Astrocyte (in vitro differentiated cells and primary cell): ENCODE measurements at regions not wholly inside any gene's neighbourhood (a gene's known extent, or its start where the extent isn't known, plus 50 kb on each side); places are given as distances from the start of the nearest gene placed in this dataset.
"Not testable (repeated sequence)": the region's sequence is repeated elsewhere in the genome, so short reads cannot be mapped to it uniquely, and the experiment has no call there.

Source experiments
- DNase-seq: peaks from one replicate; pipeline ENCODE4 v3.0.0-alpha.2; 2010; ENCODE audit warnings: low read depth
- FAIRE-seq: peaks from 2 replicates; lab custom pipeline; 2011; peaks lifted over from hg19 to GRCh38; lab: Jason Lieb, UNC
- H2AFZ ChIP-seq: 2 replicates; pipeline ENCODE4 v1.6.0; 2012; ENCODE audit warnings: low read depth, low read length, inconsistent platforms
- H3K27ac ChIP-seq: 2 replicates; pipeline ENCODE4 v1.5.1; 2011; ENCODE audit warnings: low read depth, low read length, inconsistent platforms
- H3K27me3 ChIP-seq: 2 replicates; pipeline ENCODE4 v1.6.0; 2011; ENCODE audit warnings: low read length, inconsistent platforms; ENCODE audit not compliant: insufficient read depth
- H3K36me3 ChIP-seq: 2 replicates; pipeline ENCODE4 v1.5.1; 2011; ENCODE audit warnings: low read length, inconsistent platforms; ENCODE audit not compliant: insufficient read depth
- H3K4me1 ChIP-seq: 2 replicates; pipeline ENCODE4 v1.5.1; 2011; ENCODE audit warnings: low read length, inconsistent platforms; ENCODE audit not compliant: insufficient read depth
- H3K4me2 ChIP-seq: 2 replicates; pipeline ENCODE4 v1.6.0; 2012; ENCODE audit warnings: low read length, inconsistent platforms
- H3K4me3 ChIP-seq: 2 replicates; pipeline ENCODE4 v1.5.1; 2011; ENCODE audit warnings: low read depth, mild to moderate bottlenecking, low read length, inconsistent platforms; ENCODE audit not compliant: insufficient read depth
- H3K79me2 ChIP-seq: 2 replicates; pipeline ENCODE4 v1.6.0; 2012; ENCODE audit warnings: mild to moderate bottlenecking, low read length, inconsistent platforms; ENCODE audit not compliant: insufficient read depth
- H3K9ac ChIP-seq: 2 replicates; pipeline ENCODE4 v1.6.0; 2012; ENCODE audit warnings: mild to moderate bottlenecking, low read length, inconsistent platforms
- H3K9me3 ChIP-seq: 2 replicates; pipeline ENCODE4 v1.5.1; 2012; ENCODE audit warnings: low read depth, mild to moderate bottlenecking, low read length, inconsistent platforms; ENCODE audit not compliant: insufficient read depth
- H4K20me1 ChIP-seq: 2 replicates; pipeline ENCODE4 v1.6.0; 2012; ENCODE audit warnings: low read length, inconsistent platforms; ENCODE audit not compliant: insufficient read depth
- H3K27ac Mint-ChIP-seq: one replicate; pipeline ENCODE4 v1.8.0; 2021; ENCODE audit warnings: mild to moderate bottlenecking, mixed read lengths; ENCODE audit not compliant: unreplicated experiment
- H3K27me3 Mint-ChIP-seq: one replicate; pipeline ENCODE4 v1.8.0; 2021; ENCODE audit warnings: low read depth, mixed read lengths; ENCODE audit not compliant: unreplicated experiment
- H3K36me3 Mint-ChIP-seq: one replicate; pipeline ENCODE4 v1.8.0; 2021; ENCODE audit warnings: low read depth, mixed read lengths; ENCODE audit not compliant: unreplicated experiment
- H3K4me1 Mint-ChIP-seq: one replicate; pipeline ENCODE4 v1.8.0; 2021; ENCODE audit warnings: low read depth, mixed read lengths; ENCODE audit not compliant: unreplicated experiment
- H3K4me3 Mint-ChIP-seq: one replicate; pipeline ENCODE4 v1.8.0; 2021; ENCODE audit warnings: mild to moderate bottlenecking, moderate library complexity, mixed read lengths; ENCODE audit not compliant: unreplicated experiment
- H3K9me3 Mint-ChIP-seq: one replicate; pipeline ENCODE4 v1.8.0; 2021; ENCODE audit warnings: mild to moderate bottlenecking, mixed read lengths; ENCODE audit not compliant: unreplicated experiment
- CTCF ChIP-seq: IDR thresholded peaks from 2 replicates; pipeline ENCODE4 v1.5.1; 2011; ENCODE audit warnings: low read depth, mild to moderate bottlenecking, inconsistent platforms, low read length, moderate library complexity; ENCODE audit not compliant: insufficient read depth
- EZH2 ChIP-seq: IDR thresholded peaks from 2 replicates; pipeline ENCODE4 v1.6.1; 2012; ENCODE audit warnings: mild to moderate bottlenecking, low read length, inconsistent platforms; ENCODE audit not compliant: insufficient read depth

GRCh38 chr15:89019436-89019835, 68.8 kb upstream of the ABHD2 start:
- DNase-seq (no peak), FAIRE-seq (no peak)
- Histone ChIP-seq H3K36me3 (no peaks in the 10 kb centered on the region), H3K4me3 (no peak overlapping the region), H3K9ac (no peak overlapping the region), H3K27me3 (peaks cover 2% of the 10 kb centered on the region), H3K27ac (no peak overlapping the region), H3K4me1 (peaks cover 13% of the 10 kb centered on the region), H2AFZ (no peak overlapping the region), H4K20me1 (no peaks in the 10 kb centered on the region), H3K4me2 (no peak overlapping the region), H3K9me3 (no peaks in the 10 kb centered on the region), H3K79me2 (no peaks in the 10 kb centered on the region)
- Mint-ChIP-seq H3K4me1 (peaks cover 11% of the 10 kb centered on the region), H3K9me3 (no peaks in the 10 kb centered on the region), H3K4me3 (no peak overlapping the region), H3K27me3 (peaks cover 3% of the 10 kb centered on the region), H3K36me3 (no peaks in the 10 kb centered on the region), H3K27ac (no peak overlapping the region)
- TF ChIP-seq CTCF (no peak), EZH2 (no peak)

GRCh38 chr15:89021224-89021623, 67.0 kb upstream of the ABHD2 start:
- no peaks in the 10 kb centered on the region for H4K20me1 ChIP-seq
- Mint-ChIP-seq H3K4me3 (no peak overlapping the region), H3K27ac (no peak overlapping the region), H3K4me1 (peaks cover 11% of the 10 kb centered on the region), H3K9me3 (peaks cover 3% of the 10 kb centered on the region), H3K36me3 (no peaks in the 10 kb centered on the region), H3K27me3 (peaks cover 3% of the 10 kb centered on the region)
- TF ChIP-seq CTCF (no peak), EZH2 (no peak)
- peaks cover 13% of the 10 kb centered on the region for H3K4me1 ChIP-seq
- H3K27me3 ChIP-seq = peaks cover 2% of the 10 kb centered on the region
- no peak overlapping the region for H3K27ac ChIP-seq
- H3K4me3 ChIP-seq = no peak overlapping the region
- no peak overlapping the region for H2AFZ ChIP-seq
- FAIRE-seq (no peak), DNase-seq (no peak)
- H3K36me3 ChIP-seq = no peaks in the 10 kb centered on the region
- H3K9me3 ChIP-seq = no peaks in the 10 kb centered on the region
- H3K79me2 ChIP-seq = no peaks in the 10 kb centered on the region
- no peak overlapping the region for H3K4me2 ChIP-seq
- H3K9ac ChIP-seq = no peak overlapping the region

GRCh38 chr15:89021886-89022285, 66.4 kb upstream of the ABHD2 start:
- FAIRE-seq, H3K27me3 Mint-ChIP-seq, DNase-seq, H3K79me2 ChIP-seq, H3K4me1 ChIP-seq, H3K4me2 ChIP-seq, H3K36me3 ChIP-seq, H3K9ac ChIP-seq, H3K27ac Mint-ChIP-seq, H3K27ac ChIP-seq, H3K9me3 ChIP-seq, H4K20me1 ChIP-seq, H3K36me3 Mint-ChIP-seq, H2AFZ ChIP-seq, H3K4me1 Mint-ChIP-seq, H3K4me3 Mint-ChIP-seq, H3K4me3 ChIP-seq, H3K9me3 Mint-ChIP-seq, H3K27me3 ChIP-seq: not testable (repeated sequence)
